HEK293 (cell line): ENCODE measurements at regions not wholly inside any gene's neighbourhood (a gene's known extent, or its start where the extent isn't known, plus 50 kb on each side); places are given as distances from the start of the nearest gene placed in this dataset.

ENCODE experiments used
- CTCF ChIA-PET: fragments of 350-600 bp; formaldehyde crosslinking; extraction: SDS; loops from one replicate; lab custom pipeline; 2021; ENCODE audit warnings: antibody characterized with exemption; lab: Yijun Ruan, JAX
- POLR2A ChIA-PET: fragments of 300-600 bp; formaldehyde crosslinking; extraction: SDS; loops from one replicate; lab custom pipeline; 2020; ENCODE audit warnings: antibody characterized with exemption, inconsistent platforms; lab: Yijun Ruan, JAX
- H3K27ac ChIP-seq: fragments of 200-500 bp; sonication (Bioruptor generic); 2 replicates; pipeline ENCODE4 v1.5.1; 2014; ENCODE audit warnings: low read depth, low read length, control low read depth, inconsistent platforms; ENCODE audit errors: extremely low read depth
- H3K36me3 ChIP-seq, 2 experiments: fragments of 200-500 bp in 1 of 2; sonication (Bioruptor generic) in 1 of 2; 1 replicate in 1 of 2; 2 replicates in 1 of 2; pipeline ENCODE4 v1.5.1; 2014 to 2017; ENCODE audit warnings: inconsistent platforms in 2 of 2, low read length in 2 of 2; ENCODE audit not compliant: control insufficient read depth in 2 of 2, insufficient read depth in 1 of 2
- H3K4me1 ChIP-seq: fragments of 200-500 bp; sonication (Bioruptor generic); 2 replicates; pipeline ENCODE4 v1.5.1; 2014; ENCODE audit warnings: mild to moderate bottlenecking, low read length, inconsistent platforms; ENCODE audit not compliant: control insufficient read depth, insufficient read depth
- H3K4me3 ChIP-seq: 2 replicates; pipeline ENCODE4 v1.5.1; 2011; ENCODE audit warnings: low read depth, mild to moderate bottlenecking, control low read depth, low read length, moderate library complexity
- H3K9me3 ChIP-seq: fragments of 200-500 bp; sonication (Bioruptor generic); 2 replicates; pipeline ENCODE4 v1.5.1; 2014; ENCODE audit warnings: low read depth, low read length, inconsistent platforms; ENCODE audit not compliant: control insufficient read depth, insufficient read depth
- INSM2 ChIP-seq: fragments of 450-650 bp; formaldehyde crosslinking; IDR thresholded peaks from 2 replicates; pipeline ENCODE4 v1.5.1; 2016; ENCODE audit warnings: missing biosample characterization, missing genetic modification characterization
- PRDM10 ChIP-seq: fragments of 450-650 bp; formaldehyde crosslinking; IDR thresholded peaks from 2 replicates; pipeline ENCODE4 v1.5.1; 2016; ENCODE audit warnings: missing biosample characterization, missing genetic modification characterization
- SP2 ChIP-seq: fragments of 450-650 bp; formaldehyde crosslinking; IDR thresholded peaks from 2 replicates; pipeline ENCODE4 v1.5.1; 2016; ENCODE audit warnings: missing biosample characterization, missing genetic modification characterization
- TCF7L2 ChIP-seq: IDR thresholded peaks from 2 replicates; pipeline ENCODE4 v1.6.1; 2011; ENCODE audit warnings: low read depth, mild to moderate bottlenecking, inconsistent platforms, low read length, moderate library complexity, borderline replicate concordance
- ZBTB8A ChIP-seq: fragments of 450-650 bp; formaldehyde crosslinking; IDR thresholded peaks from 2 replicates; pipeline ENCODE4 v1.5.1; 2016; ENCODE audit warnings: missing biosample characterization, missing genetic modification characterization
- ZFHX2 ChIP-seq: fragments of 450-650 bp; formaldehyde crosslinking; conservative IDR thresholded peaks from 2 replicates; pipeline ENCODE4 v1.5.1; 2016; ENCODE audit warnings: missing biosample characterization, missing genetic modification characterization
- ZFP37 ChIP-seq: fragments of 450-650 bp; formaldehyde crosslinking; IDR thresholded peaks from 2 replicates; pipeline ENCODE4 v1.5.1; 2016; ENCODE audit warnings: missing biosample characterization, missing genetic modification characterization
- ZFP41 ChIP-seq: fragments of 450-650 bp; formaldehyde crosslinking; IDR thresholded peaks from 2 replicates; pipeline ENCODE4 v1.5.1; 2016; ENCODE audit warnings: missing biosample characterization, missing genetic modification characterization, borderline replicate concordance
- ZNF114 ChIP-seq: fragments of 450-650 bp; formaldehyde crosslinking; IDR thresholded peaks from 2 replicates; pipeline ENCODE4 v1.5.0; 2017; ENCODE audit warnings: missing biosample characterization, missing genetic modification characterization
- ZNF202 ChIP-seq: fragments of 450-650 bp; formaldehyde crosslinking; IDR thresholded peaks from 2 replicates; pipeline ENCODE4 v1.5.1; 2016; ENCODE audit warnings: missing biosample characterization, missing genetic modification characterization, borderline replicate concordance
- ZNF354C ChIP-seq: fragments of 450-650 bp; formaldehyde crosslinking; IDR thresholded peaks from 2 replicates; pipeline ENCODE4 v1.5.1; 2016; ENCODE audit warnings: missing biosample characterization, missing genetic modification characterization, low read depth, borderline replicate concordance
- ZNF37A ChIP-seq: fragments of 450-650 bp; IDR thresholded peaks from 2 replicates; pipeline ENCODE4 v1.5.1; 2018; ENCODE audit warnings: missing biosample characterization, missing genetic modification characterization
- ZNF398 ChIP-seq: fragments of 450-650 bp; formaldehyde crosslinking; IDR thresholded peaks from 2 replicates; pipeline ENCODE4 v1.5.1; 2017; ENCODE audit warnings: missing biosample characterization, missing genetic modification characterization
- ZNF473 ChIP-seq: fragments of 450-650 bp; formaldehyde crosslinking; IDR thresholded peaks from 2 replicates; pipeline ENCODE4 v1.5.1; 2017; ENCODE audit warnings: missing biosample characterization, missing genetic modification characterization
- ZNF585B ChIP-seq: fragments of 450-650 bp; formaldehyde crosslinking; IDR thresholded peaks from 2 replicates; pipeline ENCODE4 v1.5.1; 2016; ENCODE audit warnings: missing biosample characterization, missing genetic modification characterization
- ZNF626 ChIP-seq: fragments of 450-650 bp; sonication (Bioruptor Pico); formaldehyde crosslinking; IDR thresholded peaks from 2 replicates; pipeline ENCODE4 v1.5.1; 2018; ENCODE audit warnings: missing biosample characterization, missing genetic modification characterization, inconsistent platforms
- ZNF701 ChIP-seq: fragments of 450-650 bp; formaldehyde crosslinking; IDR thresholded peaks from 2 replicates; pipeline ENCODE4 v1.5.1; 2016; ENCODE audit warnings: missing biosample characterization, missing genetic modification characterization
- TF ChIP-seq, protein P1 (sequence below): fragments of 450-650 bp; formaldehyde crosslinking; conservative IDR thresholded peaks from 2 replicates; pipeline ENCODE4 v1.5.1; 2016; ENCODE audit warnings: low read depth, missing biosample characterization, missing genetic modification characterization

- no peak overlapping the region for H3K4me3 ChIP-seq
- no peaks in the 10 kb centered on the region for H3K36me3 ChIP-seq
- ChIA-PET CTCF (no interaction called here), POLR2A (no interaction called here)
- no peaks in the 10 kb centered on the region for H3K9me3 ChIP-seq
- no peak for TF ChIP-seq ZNF398 (tag by site-specific recombination)
- TF ChIP-seq ZNF37A = no peak
- TF ChIP-seq ZNF202 (tag by site-specific recombination) = no peak
- TF ChIP-seq, protein P1, sequence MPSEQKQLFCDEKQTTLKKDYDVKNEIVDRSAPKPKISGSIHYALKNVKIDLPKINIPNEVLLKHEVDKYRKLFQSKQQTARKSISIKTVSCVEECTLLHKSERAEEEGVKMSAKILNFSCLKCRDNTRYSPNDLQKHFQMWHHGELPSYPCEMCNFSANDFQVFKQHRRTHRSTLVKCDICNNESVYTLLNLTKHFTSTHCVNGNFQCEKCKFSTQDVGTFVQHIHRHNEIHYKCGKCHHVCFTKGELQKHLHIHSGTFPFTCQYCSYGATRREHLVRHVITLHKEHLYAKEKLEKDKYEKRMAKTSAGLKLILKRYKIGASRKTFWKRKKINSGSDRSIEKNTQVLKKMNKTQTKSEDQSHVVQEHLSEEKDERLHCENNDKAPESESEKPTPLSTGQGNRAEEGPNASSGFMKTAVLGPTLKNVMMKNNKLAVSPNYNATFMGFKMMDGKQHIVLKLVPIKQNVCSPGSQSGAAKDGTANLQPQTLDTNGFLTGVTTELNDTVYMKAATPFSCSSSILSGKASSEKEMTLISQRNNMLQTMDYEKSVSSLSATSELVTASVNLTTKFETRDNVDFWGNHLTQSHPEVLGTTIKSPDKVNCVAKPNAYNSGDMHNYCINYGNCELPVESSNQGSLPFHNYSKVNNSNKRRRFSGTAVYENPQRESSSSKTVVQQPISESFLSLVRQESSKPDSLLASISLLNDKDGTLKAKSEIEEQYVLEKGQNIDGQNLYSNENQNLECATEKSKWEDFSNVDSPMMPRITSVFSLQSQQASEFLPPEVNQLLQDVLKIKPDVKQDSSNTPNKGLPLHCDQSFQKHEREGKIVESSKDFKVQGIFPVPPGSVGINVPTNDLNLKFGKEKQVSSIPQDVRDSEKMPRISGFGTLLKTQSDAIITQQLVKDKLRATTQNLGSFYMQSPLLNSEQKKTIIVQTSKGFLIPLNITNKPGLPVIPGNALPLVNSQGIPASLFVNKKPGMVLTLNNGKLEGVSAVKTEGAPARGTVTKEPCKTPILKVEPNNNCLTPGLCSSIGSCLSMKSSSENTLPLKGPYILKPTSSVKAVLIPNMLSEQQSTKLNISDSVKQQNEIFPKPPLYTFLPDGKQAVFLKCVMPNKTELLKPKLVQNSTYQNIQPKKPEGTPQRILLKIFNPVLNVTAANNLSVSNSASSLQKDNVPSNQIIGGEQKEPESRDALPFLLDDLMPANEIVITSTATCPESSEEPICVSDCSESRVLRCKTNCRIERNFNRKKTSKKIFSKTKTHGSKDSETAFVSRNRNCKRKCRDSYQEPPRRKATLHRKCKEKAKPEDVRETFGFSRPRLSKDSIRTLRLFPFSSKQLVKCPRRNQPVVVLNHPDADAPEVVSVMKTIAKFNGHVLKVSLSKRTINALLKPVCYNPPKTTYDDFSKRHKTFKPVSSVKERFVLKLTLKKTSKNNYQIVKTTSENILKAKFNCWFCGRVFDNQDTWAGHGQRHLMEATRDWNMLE (tag by site-specific recombination) = no peak
- TF ChIP-seq ZNF473 (tag by site-specific recombination) = no peak
- no peak for TF ChIP-seq TCF7L2
- no peak for TF ChIP-seq ZNF701 (tag by site-specific recombination)
- H3K4me1 ChIP-seq = no peaks in the 10 kb centered on the region
- no peak overlapping the region for H3K27ac ChIP-seq
These were observed 746.9 kb upstream of the CELF4 start for GRCh38 chr18:38312532-38312931.

DNA sequence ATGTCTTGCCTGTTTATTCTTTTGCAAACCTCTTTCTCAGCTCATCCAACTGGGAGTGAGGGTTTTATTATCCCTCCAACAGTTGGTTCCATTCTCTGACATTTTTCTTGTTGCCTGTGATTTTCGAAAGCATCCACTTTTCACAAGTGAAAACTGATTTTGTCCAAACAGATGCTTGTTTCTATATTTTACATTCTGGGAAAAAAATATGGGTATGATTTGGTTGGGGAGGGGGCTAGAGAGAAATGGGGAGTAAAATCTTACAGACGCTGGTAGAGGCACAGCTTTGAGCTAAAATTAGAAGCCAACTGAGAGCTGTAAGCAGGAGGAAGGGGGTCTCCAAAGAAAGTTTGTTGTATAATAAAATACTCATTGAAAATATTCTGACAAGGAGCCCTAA, 745.3 kb upstream of the CELF4 start:
- H3K4me1 ChIP-seq = no peaks in the 10 kb centered on the region
- POLR2A ChIA-PET = no interaction called here
- CTCF ChIA-PET = no interaction called here
- H3K4me3 ChIP-seq = no peak overlapping the region
- H3K27ac ChIP-seq = no peak overlapping the region
- no peaks in the 10 kb centered on the region for H3K36me3 ChIP-seq
- TF ChIP-seq ZNF114 (no peak), ZNF354C (tag by site-specific recombination) (no peak), SP2 (tag by site-specific recombination) (no peak), ZFP37 (tag by site-specific recombination) (no peak), INSM2 (no peak), ZFHX2 (tag by site-specific recombination) (no peak), ZNF626 (tag by site-specific recombination) (no peak), ZNF585B (tag by site-specific recombination) (no peak), PRDM10 (tag by site-specific recombination) (no peak), ZBTB8A (no peak), ZFP41 (tag by site-specific recombination) (no peak)
- H3K9me3 ChIP-seq = no peaks in the 10 kb centered on the region
